HG02981 (cell line): ENCODE measurements at regions not wholly inside any gene's neighbourhood (a gene's known extent, or its start where the extent isn't known, plus 50 kb on each side); places are given as distances from the start of the nearest gene placed in this dataset.

Source experiments
- ATAC-seq: cut with Tn5 transposase; IDR thresholded peaks from one replicate; pipeline ENCODE4 v1.9.1; 2021; ENCODE audit warnings: mild to moderate bottlenecking, moderate library complexity; ENCODE audit not compliant: unreplicated experiment

DNA sequence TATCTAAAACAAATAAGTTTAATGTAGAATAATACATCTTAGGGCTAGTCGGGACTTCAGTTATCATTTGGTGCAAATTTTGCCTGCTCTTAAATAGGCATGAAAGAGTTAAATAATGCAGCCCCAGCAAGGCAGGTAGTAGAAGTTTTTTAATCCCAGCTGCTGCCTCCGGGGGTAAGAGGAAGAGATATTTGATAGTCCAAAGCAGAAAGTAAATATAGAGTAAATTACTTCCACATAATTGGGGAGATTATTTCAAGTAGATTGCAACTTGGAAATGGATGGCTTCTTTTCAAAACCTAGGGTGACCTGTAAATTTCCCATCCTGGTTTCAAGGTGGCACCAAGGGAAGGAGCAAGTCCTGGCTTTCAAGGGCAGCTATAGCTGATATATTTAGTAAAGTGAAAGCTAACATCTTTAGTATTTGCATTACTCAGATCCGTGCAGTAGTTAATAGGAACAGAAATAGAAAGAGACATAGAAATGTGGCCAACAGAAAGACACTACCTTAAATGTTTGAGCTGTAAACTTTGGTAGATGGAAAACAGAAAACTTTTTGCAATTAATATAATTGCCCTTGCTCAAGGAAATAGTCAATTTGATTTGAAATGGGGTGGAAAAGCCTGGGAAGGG lies 109.1 kb downstream of the LMO4 start:
- ATAC-seq, result peak; percentile 54

DNA sequence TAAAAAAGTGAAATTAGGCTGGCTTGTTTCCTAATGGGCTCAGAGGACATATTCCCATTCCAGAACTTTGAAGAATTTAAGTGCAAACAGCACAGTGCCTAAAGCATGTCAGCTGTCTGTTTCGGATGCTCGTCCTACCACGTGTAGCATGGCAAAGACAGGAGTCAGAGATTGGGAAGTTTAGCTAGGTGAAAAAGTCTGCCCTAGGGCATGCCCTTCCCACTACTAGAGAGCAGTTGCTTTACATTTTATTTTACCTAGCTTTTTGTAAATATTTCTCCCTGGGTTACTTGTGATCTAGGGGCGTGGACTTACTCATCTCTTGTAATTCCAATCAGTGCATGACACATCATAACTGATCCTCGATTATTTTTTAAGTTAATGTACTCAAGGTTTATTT lies 111.1 kb downstream of the LMO4 start:
- ATAC-seq, result no peak

DNA sequence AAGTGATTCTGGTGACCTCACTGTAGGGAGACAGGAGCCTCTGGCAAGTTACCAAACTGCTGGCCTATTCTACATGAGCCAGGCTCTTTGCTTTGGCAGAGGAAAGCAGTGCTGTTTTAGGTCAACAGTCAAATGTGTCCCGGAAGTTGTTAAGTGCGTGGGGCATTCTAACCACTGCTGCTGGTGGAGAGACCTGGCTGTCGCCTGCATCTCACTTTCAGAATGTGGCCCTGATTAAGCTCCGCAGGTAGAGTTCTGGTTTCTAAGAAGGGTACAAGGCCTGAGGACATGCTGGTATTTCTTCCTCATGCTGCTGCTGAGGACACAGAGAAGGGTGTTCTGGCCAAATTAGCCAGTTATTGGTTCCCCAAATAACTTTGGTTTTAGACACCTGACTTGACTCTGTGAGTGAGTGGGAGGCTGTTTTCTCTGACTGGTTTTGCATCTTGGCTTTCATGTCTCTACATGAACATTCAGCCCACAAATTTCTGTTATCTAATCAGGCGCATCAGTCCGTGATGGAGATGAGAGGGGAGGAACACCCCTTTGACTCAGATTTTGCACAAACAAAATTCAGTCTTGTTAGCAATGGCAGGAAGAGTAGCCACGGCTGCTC lies 120.8 kb downstream of the LMO4 start:
- ATAC-seq, result peak; percentile 81

GRCh38 chr1:87450136-87450535 lies 121.5 kb downstream of the LMO4 start:
- no peak for ATAC-seq

DNA sequence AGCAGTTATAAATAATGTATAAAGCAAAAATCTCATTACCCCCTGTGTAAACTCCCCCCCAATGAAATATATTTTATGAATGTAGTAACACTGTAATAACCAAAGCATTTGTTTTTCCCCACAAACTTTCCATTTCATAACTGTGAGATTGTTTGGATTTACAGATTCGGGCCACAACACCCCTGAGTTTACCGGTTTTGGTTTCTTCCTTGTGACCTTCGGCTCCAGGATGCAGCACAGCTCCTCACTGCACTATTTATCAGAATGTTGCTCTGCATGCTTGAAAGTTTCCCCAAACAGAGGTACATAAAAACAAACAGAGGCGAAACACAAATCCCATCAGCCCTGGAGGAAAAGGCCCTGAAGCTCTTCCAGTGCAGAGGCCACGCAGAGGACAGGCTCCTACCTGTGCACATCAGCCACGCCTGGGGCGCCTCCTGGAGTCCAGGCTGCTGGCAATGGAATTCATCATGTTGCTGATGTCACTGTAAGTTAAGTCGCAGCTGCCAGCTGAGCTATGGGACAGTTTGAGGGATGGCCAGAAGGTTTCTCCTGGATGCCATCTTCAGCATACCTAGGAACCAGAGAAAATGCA lies 122.0 kb downstream of the LMO4 start:
- ATAC-seq, result no peak

- no peak for ATAC-seq
Observed at GRCh38 chr1:87451229-87451920, 122.7 kb downstream of the LMO4 start.

GRCh38 chr1:87452648-87453047 lies 124.0 kb downstream of the LMO4 start:
- no peak for ATAC-seq

- ATAC-seq, result no peak
Observed at GRCh38 chr1:87457408-87457807, 128.7 kb downstream of the LMO4 start.

GRCh38 chr1:87462894-87463293 lies 134.2 kb downstream of the LMO4 start:
- ATAC-seq, result no peak

- ATAC-seq, result peak; percentile 56
Observed at GRCh38 chr1:87464022-87464490, 135.4 kb downstream of the LMO4 start.

GRCh38 chr1:87466621-87467020 lies 137.9 kb downstream of the LMO4 start:
- no peak for ATAC-seq

GRCh38 chr1:87472716-87473115 lies 144.0 kb downstream of the LMO4 start:
- no peak for ATAC-seq

GRCh38 chr1:87473203-87473661 lies 144.6 kb downstream of the LMO4 start:
- no peak for ATAC-seq

- no peak for ATAC-seq
Observed at GRCh38 chr1:87474098-87474497, 145.4 kb downstream of the LMO4 start.

DNA sequence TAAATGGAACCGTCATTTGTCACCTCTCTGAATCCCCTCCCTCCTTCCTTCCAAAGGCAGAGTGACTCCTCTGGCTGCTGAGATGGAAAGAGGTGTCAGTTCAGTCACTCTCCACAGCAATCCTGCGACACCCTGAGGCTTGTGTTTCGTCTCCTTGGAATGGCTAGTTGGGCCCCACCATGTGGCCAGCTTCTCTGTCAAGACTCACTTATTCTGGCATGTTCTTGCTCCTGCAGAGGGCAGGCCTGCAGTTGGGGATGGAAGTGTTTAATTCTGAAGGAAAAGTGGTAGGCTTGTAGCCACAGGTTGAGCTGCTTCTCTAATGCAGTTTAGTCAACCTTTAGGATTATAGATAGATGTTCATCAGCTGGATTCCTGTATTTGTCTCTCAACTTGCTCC lies 149.6 kb downstream of the LMO4 start:
- ATAC-seq, result no peak

- no peak for ATAC-seq
Observed at GRCh38 chr1:87495147-87495546, 166.5 kb downstream of the LMO4 start.

- ATAC-seq, result no peak
Observed at GRCh38 chr1:87495870-87496269, 167.2 kb downstream of the LMO4 start.

DNA sequence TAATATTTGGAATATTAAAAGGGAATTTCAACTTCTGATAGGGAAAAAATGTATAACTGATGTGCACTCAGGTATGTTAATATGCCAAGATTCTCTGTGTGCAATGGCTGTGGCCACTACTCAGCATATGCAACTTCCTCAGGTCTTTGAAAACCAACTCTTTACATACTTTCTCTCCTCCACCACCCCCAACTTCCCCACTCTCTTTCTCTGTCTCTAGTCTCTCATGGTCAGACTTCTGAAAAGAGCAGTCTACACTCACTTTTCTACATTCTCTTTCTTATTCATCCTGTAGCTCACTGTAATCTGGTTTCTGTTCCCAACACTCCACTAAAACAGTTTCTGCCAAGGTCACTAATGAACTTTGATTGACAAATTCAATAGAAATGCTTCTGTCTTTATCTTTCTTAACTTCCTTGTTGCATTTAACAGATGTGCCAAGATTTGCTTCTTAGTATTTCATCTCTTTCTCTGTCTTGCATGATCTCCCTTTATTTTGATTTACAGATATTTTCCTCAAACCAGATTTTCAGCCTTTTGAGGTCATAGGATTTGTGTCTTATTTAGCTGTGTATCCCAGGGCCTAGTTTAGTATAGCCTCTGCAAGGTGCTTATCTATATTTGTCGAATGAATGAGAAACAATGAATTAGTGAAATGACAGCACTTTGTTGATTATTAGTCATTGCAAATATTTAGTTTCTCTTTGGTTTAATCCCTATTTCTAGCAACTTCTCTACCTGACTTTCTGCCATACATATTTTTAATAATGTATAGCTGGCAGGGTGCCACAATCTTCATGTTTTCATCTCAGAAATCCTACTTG lies 168.9 kb downstream of the LMO4 start:
- ATAC-seq, result peak; percentile 55

GRCh38 chr1:87501738-87502137 lies 173.1 kb downstream of the LMO4 start:
- no peak for ATAC-seq

- no peak for ATAC-seq
Observed at GRCh38 chr1:87505391-87505983, 176.8 kb downstream of the LMO4 start.
